K562 (cell line): ENCODE measurements at regions not wholly inside any gene's neighbourhood (a gene's known extent, or its start where the extent isn't known, plus 50 kb on each side); places are given as distances from the start of the nearest gene placed in this dataset.

Source experiments
- ATAC-seq: fragments of 200-7000 bp; cut with Tn5 transposase; 3 replicates; pipeline ENCODE4 v1.9.1; 2020; ENCODE audit warnings: moderate library complexity
- BruUV-seq: library from RNA; stranded (reverse); fragments of 400-500 nt; replicated peaks from 2 replicates; lab custom pipeline; 2021; lab: Mats Ljungman, UMichigan
- CTCF ChIA-PET: fragments of 300-600 bp; formaldehyde crosslinking; extraction: SDS; loops from one replicate; lab custom pipeline; 2021; ENCODE audit warnings: low intra/inter-chr PET ratio; lab: Yijun Ruan, JAX
- POLR2A ChIA-PET: fragments of 300-600, 350-650 bp; sonication (Branson Sonifier 250); formaldehyde crosslinking; extraction: SDS; loops from one replicate; lab custom pipeline; 2021; ENCODE audit warnings: antibody characterized with exemption, inconsistent platforms; lab: Yijun Ruan, JAX
- DNase-seq, 4 experiments: peaks; one replicate each; pipeline versions ENCODE4 v3.0.0 to v3.0.0-alpha.2; 2011 to 2018; ENCODE audit warnings: low spot score in 3 of 4, mixed read lengths in 3 of 4; ENCODE audit errors: extremely low read depth in 1 of 4
- FAIRE-seq: peaks from 2 replicates; lab custom pipeline; 2011; peaks lifted over from hg19 to GRCh38; lab: Jason Lieb, UNC
- H2AFZ ChIP-seq: 2 replicates; pipeline ENCODE4 v1.6.0; 2011; ENCODE audit warnings: low read depth, low read length, control low read depth, inconsistent platforms
- H3K27ac ChIP-seq: fragments of 200-600 bp; 3 replicates; pipeline ENCODE4 v1.8.0; 2011; ENCODE audit warnings: low read depth, mild to moderate bottlenecking, control low read depth, inconsistent platforms, low read length, moderate library complexity, mixed read lengths; ENCODE audit errors: extremely low read depth
- H3K27me3 ChIP-seq, 2 experiments: fragments of 300-600 bp in 1 of 2; 2 replicates in 1 of 2; 3 replicates in 1 of 2; pipeline versions ENCODE4 v1.6.0 to v1.8.0; 2011; ENCODE audit warnings: inconsistent platforms in 2 of 2, low read length in 2 of 2, mild to moderate bottlenecking in 1 of 2, mixed read lengths in 1 of 2, moderate library complexity in 1 of 2; ENCODE audit not compliant: control insufficient read depth in 2 of 2, insufficient read depth in 2 of 2
- H3K36me3 ChIP-seq: fragments of 300-600 bp; 3 replicates; pipeline ENCODE4 v1.8.0; 2011; ENCODE audit warnings: mild to moderate bottlenecking, low read length, inconsistent platforms; ENCODE audit not compliant: control insufficient read depth, insufficient read depth
- H3K4me1 ChIP-seq, 2 experiments: fragments of 200-600 bp in 1 of 2; replicated peaks in 1 of 2; 2 replicates in 1 of 2; 3 replicates in 1 of 2; pipeline versions ENCODE4 v1.5.1 to v1.8.0; 2011; ENCODE audit warnings: inconsistent platforms in 2 of 2, low read length in 2 of 2, mild to moderate bottlenecking in 1 of 2, mixed read lengths in 1 of 2, moderate library complexity in 1 of 2; ENCODE audit not compliant: control insufficient read depth in 2 of 2, insufficient read depth in 2 of 2
- H3K4me2 ChIP-seq: 2 replicates; pipeline ENCODE4 v1.6.1; 2011; ENCODE audit warnings: low read length, control low read depth, inconsistent platforms, mixed read lengths; ENCODE audit not compliant: insufficient read depth
- H3K4me3 ChIP-seq: fragments of 200-600 bp; sonication (generic), shearing (Covaris generic); 2 replicates; pipeline ENCODE4 v1.5.1; 2016; ENCODE audit warnings: control low read depth, inconsistent platforms
- H3K79me2 ChIP-seq: fragments of 200-600 bp; 3 replicates; pipeline ENCODE4 v1.8.0; 2011; ENCODE audit warnings: low read length, inconsistent platforms; ENCODE audit not compliant: control insufficient read depth, insufficient read depth
- H3K9ac ChIP-seq, 2 experiments: 2 replicates each; pipeline versions ENCODE4 v1.6.0 to v1.6.1; 2011; ENCODE audit warnings: low read depth in 2 of 2, low read length in 2 of 2, control low read depth in 1 of 2, inconsistent platforms in 1 of 2, mild to moderate bottlenecking in 1 of 2, mixed read lengths in 1 of 2; ENCODE audit not compliant: insufficient read depth in 1 of 2
- H3K9me1 ChIP-seq: one replicate; pipeline ENCODE4 v1.6.0; 2011; ENCODE audit warnings: inconsistent platforms, mild to moderate bottlenecking, low read length, moderate library complexity; ENCODE audit not compliant: control insufficient read depth, insufficient read depth
- H3K9me3 ChIP-seq: replicated peaks from 2 replicates; pipeline ENCODE4 v1.5.1; 2011; ENCODE audit warnings: low read depth, low read length, inconsistent platforms; ENCODE audit not compliant: control insufficient read depth, insufficient read depth
- H4K20me1 ChIP-seq: replicated peaks from 2 replicates; pipeline ENCODE4 v1.6.1; 2011; ENCODE audit warnings: low read length, inconsistent platforms, mixed read lengths; ENCODE audit not compliant: control insufficient read depth, insufficient read depth
- CHD7 ChIP-seq: fragments of 200-600 bp; sonication (generic); IDR thresholded peaks from one replicate; pipeline ENCODE4 v1.6.1; 2012; ENCODE audit warnings: mild to moderate bottlenecking, low read depth, low read length, inconsistent platforms
- HNRNPUL1 ChIP-seq: fragments of 200-400 bp; formaldehyde crosslinking; IDR thresholded peaks from 2 replicates; pipeline ENCODE4 v1.6.1; 2017; ENCODE audit warnings: low read length
- NCOA6 ChIP-seq: fragments of 450-650 bp; IDR thresholded peaks from 2 replicates; pipeline ENCODE4 v1.6.1; 2017; ENCODE audit warnings: mild to moderate bottlenecking
- NFYB ChIP-seq: IDR thresholded peaks from 2 replicates; pipeline ENCODE4 v1.6.1; 2011; ENCODE audit warnings: mild to moderate bottlenecking, moderate library complexity; ENCODE audit not compliant: insufficient read length; ENCODE audit errors: extremely low read depth
- SMAD4 ChIP-seq: fragments of 250-450 bp; sonication (Bioruptor Pico); conservative IDR thresholded peaks from 2 replicates; pipeline ENCODE4 v1.8.0; 2021; ENCODE audit warnings: inconsistent platforms, mild to moderate bottlenecking, moderate library complexity
- SP2 ChIP-seq: IDR thresholded peaks from 2 replicates; pipeline ENCODE4 v1.6.1; 2011; ENCODE audit warnings: mild to moderate bottlenecking, low read depth, low read length, moderate library complexity; ENCODE audit not compliant: poor library complexity, severe bottlenecking; ENCODE audit errors: extremely low read depth
- WGBS: fragments of 100-300 bp; shearing (Covaris generic); methylation state at CpG from one replicate; pipeline ENCODE4 v1.1.6; 2016; ENCODE audit warnings: low coverage, mixed read lengths; ENCODE audit not compliant: insufficient coverage; ENCODE audit errors: missing lambda C conversion rate; 5-methylcytosine and 5-hydroxymethylcytosine counted together
- in situ Hi-C: fragments of 300-500 bp; cut with MboI; formaldehyde crosslinking; loops from 4 replicates; pipeline ENCODE4 v1.15.0; 2018; ENCODE audit warnings: inconsistent platforms, mixed read lengths
- intact Hi-C: fragments of 100-400 bp; cut with micrococcal nuclease; formaldehyde crosslinking; loops from 2 replicates; pipeline ENCODE4 v1.14.2; 2022

DNA sequence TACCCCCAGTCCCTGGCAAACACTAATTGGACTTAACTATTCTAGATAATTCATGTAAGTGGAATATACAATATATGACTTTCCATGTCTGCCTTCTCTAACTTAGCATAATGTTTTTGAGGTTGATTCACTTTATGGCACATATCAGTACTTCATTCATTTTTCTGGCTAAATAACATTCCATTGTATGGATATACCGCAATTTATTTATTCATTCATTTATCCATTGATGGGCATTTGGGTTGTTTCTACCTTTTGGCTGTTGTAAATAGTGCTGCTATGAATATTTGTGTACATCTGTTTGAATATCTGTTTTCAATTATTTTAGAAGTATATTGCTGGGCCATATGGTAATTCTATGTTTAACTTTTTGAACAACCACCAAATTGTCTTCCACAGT lies 616.3 kb downstream of the UTRN start:
- ATAC-seq (no peak), FAIRE-seq (no peak)
- no peak overlapping the region for H2AFZ ChIP-seq

GRCh38 chr6:144908004-144908403 lies 622.9 kb downstream of the UTRN start:
- Histone ChIP-seq H3K27ac (no peak overlapping the region), H3K4me2 (no peak overlapping the region), H3K9me3 (no peaks in the 10 kb centered on the region), H3K4me3 (no peak overlapping the region), H3K9me1 (no peaks in the 10 kb centered on the region), H3K4me1 (no peaks in the 10 kb centered on the region), H4K20me1 (no peaks in the 10 kb centered on the region), H3K9ac (no peak overlapping the region), H3K36me3 (no peaks in the 10 kb centered on the region), H2AFZ (no peak overlapping the region), H3K79me2 (no peaks in the 10 kb centered on the region), H3K27me3 (no peaks in the 10 kb centered on the region)
- no TSS peak for BruUV-seq
- no peak for FAIRE-seq
- no peak for ATAC-seq
- intact Hi-C loops (no loop called here), in situ Hi-C loops (no loop called here)
- WGBS, result 0% methylated on average over 1 of the region's 1 CpG
- ChIA-PET POLR2A (no interaction called here), CTCF (no interaction called here)
- no peak for DNase-seq
- TF ChIP-seq NCOA6 (no peak), NFYB (no peak), CHD7 (no peak), HNRNPUL1 (no peak)

More for the DNA sequence above, 616.3 kb downstream of the UTRN start:
- H3K4me1 ChIP-seq, result no peaks in the 10 kb centered on the region
- H3K9me1 ChIP-seq, result no peaks in the 10 kb centered on the region
- H3K4me3 ChIP-seq, result no peak overlapping the region
- DNase-seq, result no peak
- no peak overlapping the region for H3K9ac ChIP-seq
- ChIA-PET POLR2A (no interaction called here), CTCF (no interaction called here)
- TF ChIP-seq SMAD4 (CRISPR knock-in tag), result no peak
- no peak for TF ChIP-seq SP2
- no TSS peak for BruUV-seq
- intact Hi-C loops, result no loop called here
- in situ Hi-C loops, result no loop called here
- 0% methylated on average over 1 of the region's 1 CpG for WGBS
- H3K27ac ChIP-seq, result no peak overlapping the region
- H3K36me3 ChIP-seq, result no peaks in the 10 kb centered on the region
- H3K9me3 ChIP-seq, result no peaks in the 10 kb centered on the region
- no peak overlapping the region for H3K4me2 ChIP-seq
- no peaks in the 10 kb centered on the region; a peak in 1 of 5 replicates for H3K27me3 ChIP-seq
- no peaks in the 10 kb centered on the region for H3K79me2 ChIP-seq
- H4K20me1 ChIP-seq, result no peaks in the 10 kb centered on the region
